HG03066 (cell line): ENCODE measurements at regions not wholly inside any gene's neighbourhood (a gene's known extent, or its start where the extent isn't known, plus 50 kb on each side); places are given as distances from the start of the nearest gene placed in this dataset.

Source experiments
- ATAC-seq: cut with Tn5 transposase; IDR thresholded peaks from one replicate; pipeline ENCODE4 v1.9.1; 2021; ENCODE audit warnings: low read depth; ENCODE audit not compliant: unreplicated experiment

DNA sequence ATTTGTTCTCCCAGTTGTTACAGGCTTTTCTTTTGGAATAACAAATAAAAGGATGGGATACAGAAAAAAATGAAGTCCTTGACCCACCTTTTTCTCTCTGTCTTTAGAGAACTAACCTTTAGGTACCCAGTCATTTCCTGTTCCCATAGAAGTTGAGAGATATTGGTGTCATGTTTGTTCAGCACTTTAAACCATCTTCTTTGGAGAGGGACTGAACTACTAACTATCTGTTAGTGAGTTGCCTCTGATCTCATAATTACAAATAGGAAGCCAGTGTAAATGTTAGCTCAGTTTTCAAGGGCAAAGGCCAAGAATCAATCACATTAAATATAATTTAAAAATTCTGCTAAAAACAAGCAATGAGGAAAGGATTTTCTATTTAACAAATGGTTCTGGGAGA, 72.9 kb upstream of the DCBLD2 start:
- ATAC-seq: no peak

- ATAC-seq: no peak
Measured at GRCh38 chr3:98972720-98973119, 71.2 kb upstream of the DCBLD2 start.

GRCh38 chr3:98972155-98972554, 70.7 kb upstream of the DCBLD2 start:
- no peak for ATAC-seq

DNA sequence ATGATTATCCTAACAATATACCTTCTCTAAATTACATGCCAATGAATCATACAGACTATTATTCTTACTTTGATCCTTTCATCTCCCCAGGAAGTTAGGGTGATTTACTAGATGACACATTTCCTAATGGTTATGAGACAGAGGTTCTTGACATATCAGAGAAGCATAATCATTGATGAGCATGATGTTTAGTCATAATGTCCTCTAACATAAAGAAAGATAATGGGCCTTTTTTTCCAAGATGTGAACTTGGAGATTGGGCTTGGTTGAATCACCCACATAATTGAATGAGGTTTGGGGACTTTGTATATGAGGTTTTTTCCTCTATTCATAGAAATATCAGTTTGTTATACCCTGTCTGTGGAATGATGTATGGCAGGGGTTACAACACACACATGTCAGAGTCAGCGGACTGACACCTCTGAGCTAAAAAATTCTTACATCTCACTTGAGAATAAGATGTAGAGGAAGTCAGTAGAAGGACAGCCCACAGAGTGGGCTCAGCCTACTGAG, 69.7 kb upstream of the DCBLD2 start:
- no peak for ATAC-seq

GRCh38 chr3:98969295-98969694, 67.8 kb upstream of the DCBLD2 start:
- no peak for ATAC-seq

DNA sequence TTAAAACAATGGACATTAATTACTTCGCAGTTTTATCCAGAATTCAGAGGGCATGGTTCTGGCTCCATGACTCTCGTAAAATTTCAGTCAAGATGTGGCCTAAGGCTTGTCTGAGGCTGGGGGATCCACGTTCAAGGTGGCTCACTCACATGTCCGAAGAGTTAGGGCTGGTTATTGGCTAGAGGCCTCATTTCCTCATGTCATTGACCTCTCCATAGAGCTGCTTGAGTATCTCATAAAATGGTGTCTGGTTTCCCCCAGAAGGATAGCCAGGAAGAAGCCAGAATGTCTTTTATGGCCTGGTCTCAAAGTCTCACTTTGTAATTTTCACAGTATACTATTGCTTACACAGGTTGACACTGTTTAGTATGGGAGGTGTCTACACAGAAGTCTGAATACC, 67.3 kb upstream of the DCBLD2 start:
- no peak for ATAC-seq

DNA sequence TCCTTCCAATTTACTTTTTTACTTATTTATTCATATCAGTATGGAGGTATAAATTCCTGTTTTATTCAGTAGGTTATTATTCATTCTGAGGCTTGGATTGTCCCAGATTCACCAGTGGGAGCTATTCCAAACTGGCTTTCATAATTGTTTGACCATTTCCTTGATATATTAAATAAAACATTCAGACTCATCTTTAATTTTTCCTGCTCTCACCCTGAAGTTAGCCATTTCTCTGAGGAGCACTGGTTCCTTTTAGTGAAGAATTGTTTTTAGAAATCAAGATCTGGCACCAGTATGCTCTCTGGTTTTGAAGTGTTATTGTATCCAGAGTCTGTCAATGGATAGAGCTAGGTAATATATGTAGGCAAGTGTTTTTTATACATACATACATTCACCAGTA, 66.9 kb upstream of the DCBLD2 start:
- no peak for ATAC-seq

DNA sequence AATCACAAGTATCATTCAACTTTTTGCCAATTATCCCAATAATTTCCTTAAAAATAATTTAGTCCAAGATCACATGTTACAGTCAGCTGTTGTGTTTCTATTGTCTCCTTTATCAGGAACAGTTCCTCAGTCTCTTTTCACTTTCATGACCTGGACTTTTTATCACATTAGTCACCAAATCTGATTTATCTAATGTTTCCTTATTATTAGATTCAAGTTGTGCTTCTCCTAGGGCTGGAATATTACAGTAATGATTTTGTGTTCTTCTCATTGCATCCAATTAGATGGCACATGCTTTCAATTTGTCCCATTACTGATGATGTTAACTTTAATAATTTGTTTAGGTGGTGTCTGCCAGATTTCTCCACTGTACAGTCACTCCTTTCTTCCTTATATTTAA, 66.3 kb upstream of the DCBLD2 start:
- no peak for ATAC-seq

- ATAC-seq: no peak
Measured at GRCh38 chr3:98966862-98967546, 65.5 kb upstream of the DCBLD2 start.

GRCh38 chr3:98966434-98966833, 64.9 kb upstream of the DCBLD2 start:
- ATAC-seq: no peak

- no peak for ATAC-seq
Measured at GRCh38 chr3:98964784-98965183, 63.3 kb upstream of the DCBLD2 start.

- no peak for ATAC-seq
Measured at GRCh38 chr3:98963546-98963945, 62.1 kb upstream of the DCBLD2 start.

- ATAC-seq: no peak
Measured at GRCh38 chr3:98962951-98963350, 61.5 kb upstream of the DCBLD2 start.

GRCh38 chr3:98962189-98962930, 60.9 kb upstream of the DCBLD2 start:
- no peak for ATAC-seq

GRCh38 chr3:98961161-98962155, 60.0 kb upstream of the DCBLD2 start:
- no peak for ATAC-seq

GRCh38 chr3:98957681-98958080, 56.2 kb upstream of the DCBLD2 start:
- no peak for ATAC-seq

GRCh38 chr3:98956008-98956407, 54.5 kb upstream of the DCBLD2 start:
- ATAC-seq: no peak

- no peak for ATAC-seq
Measured at GRCh38 chr3:98954791-98955604, 53.5 kb upstream of the DCBLD2 start.

- no peak for ATAC-seq
Measured at GRCh38 chr3:98954242-98954641, 52.7 kb upstream of the DCBLD2 start.

DNA sequence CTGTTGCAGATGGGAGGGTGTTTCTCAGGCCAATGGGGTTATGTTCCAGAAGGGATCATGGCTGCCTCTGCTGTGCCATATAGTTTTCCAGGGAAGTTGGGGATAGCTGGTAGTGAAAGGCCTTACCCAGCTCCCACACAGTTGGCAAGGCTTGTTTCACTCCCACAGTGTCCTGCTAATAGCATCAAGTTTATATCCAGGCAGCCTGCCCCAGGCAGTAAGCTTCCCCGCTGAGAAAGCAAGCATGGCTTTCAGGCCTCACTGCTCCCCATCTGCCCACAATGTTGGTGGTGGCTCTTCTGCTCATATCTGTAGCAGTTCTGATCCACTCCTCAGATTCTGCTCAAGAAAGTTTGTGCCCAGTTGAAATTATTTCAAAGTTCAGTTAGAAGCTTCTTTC, 50.9 kb upstream of the DCBLD2 start:
- no peak for ATAC-seq
